Islet precursor cell (in vitro differentiated cells): ENCODE measurements at regions not wholly inside any gene's neighbourhood (a gene's known extent, or its start where the extent isn't known, plus 50 kb on each side); places are given as distances from the start of the nearest gene placed in this dataset.

Source experiments
- DNase-seq: peaks from one replicate; pipeline ENCODE4 v3.0.0-alpha.2; 2018

DNA sequence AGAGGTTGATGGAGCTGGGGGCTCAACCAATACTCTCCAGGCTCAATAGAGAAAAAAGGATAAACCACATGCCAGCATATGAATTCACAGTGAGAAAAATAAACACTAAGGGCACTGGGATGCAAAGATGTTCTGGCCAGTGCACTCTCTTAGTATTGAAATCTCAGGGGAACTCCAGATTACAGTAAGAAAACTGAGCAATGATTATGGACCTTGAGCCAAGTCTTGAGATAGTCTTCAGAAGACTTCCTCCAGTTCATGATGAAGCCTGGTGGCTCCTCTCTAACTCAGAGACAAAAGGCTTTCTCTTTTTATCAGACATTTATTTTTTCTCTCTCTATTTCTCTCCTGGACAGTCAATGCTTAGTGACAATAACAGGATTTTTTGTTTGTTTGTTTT, 139.8 kb upstream of the SPEF2 start:
- no peak for DNase-seq

DNA sequence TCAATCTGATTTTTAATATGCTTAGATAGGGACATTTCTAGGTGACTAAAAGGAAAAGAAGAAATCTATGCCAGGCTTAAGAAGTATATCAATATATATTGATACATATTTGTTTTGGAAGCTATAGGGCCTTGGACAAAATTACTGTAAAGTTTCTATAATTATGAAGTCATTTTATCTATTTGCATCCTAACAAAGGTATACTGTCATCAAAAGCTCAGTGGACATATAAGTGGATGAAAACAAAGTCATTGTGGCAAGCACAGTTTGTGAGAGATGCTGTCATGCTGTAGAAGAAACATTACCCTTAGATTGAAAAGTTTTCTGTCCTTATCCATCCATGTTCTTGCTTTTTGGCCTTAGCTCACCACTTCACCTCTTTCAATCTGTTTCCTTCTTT, 140.3 kb upstream of the SPEF2 start:
- no peak for DNase-seq

DNA sequence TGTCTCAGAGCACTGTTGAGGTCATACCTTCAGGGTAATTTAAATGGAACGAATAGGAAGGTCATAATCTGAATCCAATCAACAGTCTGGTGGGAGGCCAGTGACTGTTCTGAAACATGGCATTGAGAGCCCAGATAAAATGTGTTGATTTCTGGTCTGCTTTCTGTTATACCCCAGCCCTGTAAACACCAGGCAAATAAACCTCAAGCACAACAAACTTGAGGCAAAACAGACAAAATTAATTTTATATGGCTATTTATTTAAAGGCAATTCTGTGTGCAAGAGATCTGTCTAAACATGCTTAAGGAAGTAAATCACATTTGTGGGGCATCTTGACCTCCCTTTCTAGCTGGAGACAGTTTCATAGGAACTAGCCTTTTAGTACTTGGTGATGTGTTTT, 140.9 kb upstream of the SPEF2 start:
- DNase-seq = no peak

DNA sequence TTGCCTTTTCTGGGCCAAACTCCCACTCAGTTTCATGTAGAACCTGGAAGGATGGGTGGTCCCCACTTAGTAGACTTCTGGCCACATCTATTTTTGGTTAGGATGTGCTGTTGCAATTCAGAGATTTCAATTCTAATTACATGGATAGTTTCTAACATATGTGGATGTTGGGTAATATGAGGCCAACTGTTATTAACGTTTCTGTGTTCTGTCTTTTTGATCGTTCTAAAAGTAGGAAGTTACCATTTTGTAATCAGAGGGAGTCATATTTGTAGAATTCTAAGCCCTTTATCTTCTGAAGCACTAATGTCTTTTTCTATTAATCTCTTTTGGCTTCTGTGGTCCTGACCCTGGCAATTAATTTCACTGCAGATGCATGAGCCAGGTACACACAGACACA, 141.6 kb upstream of the SPEF2 start:
- DNase-seq = no peak

DNA sequence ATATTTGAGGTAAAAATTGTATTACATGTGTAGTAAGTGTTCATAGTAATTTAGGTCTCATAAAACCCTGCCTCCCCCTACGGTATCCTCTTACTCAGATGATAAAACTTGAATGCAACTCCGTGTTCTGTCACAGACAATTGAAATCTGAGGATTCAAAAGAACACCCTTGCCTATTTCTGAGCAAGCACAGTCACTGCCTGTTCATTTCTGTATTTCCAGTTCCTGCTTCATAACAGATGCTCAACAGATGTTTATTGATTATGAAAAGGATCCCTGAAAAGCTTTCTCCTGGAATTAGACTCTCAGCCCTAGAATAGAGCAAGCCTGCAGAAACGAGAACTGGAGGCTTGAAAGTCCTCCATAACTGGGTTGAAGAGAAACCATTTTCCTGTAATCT, 144.1 kb upstream of the SPEF2 start:
- DNase-seq = no peak

DNA sequence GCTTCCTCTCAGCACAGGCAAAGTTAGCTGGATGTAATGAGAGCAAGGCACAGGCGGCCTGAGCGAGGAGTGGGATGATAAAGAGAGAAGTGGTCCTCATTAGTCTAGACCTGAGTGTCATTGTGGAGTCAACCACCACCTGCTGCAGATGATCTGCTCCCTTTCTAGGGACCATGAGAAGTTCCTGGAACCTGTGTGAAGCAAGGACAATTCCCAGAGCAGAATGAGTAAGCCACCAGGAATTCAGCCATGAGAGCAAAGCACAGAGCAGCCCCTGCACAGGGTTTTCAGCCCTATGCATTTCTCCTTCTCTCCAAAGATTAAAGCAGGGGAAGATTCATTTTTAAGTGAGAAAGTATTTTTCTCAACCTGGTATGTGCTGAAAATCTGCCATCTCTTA, 146.8 kb upstream of the SPEF2 start:
- peak; percentile 80 for DNase-seq

DNA sequence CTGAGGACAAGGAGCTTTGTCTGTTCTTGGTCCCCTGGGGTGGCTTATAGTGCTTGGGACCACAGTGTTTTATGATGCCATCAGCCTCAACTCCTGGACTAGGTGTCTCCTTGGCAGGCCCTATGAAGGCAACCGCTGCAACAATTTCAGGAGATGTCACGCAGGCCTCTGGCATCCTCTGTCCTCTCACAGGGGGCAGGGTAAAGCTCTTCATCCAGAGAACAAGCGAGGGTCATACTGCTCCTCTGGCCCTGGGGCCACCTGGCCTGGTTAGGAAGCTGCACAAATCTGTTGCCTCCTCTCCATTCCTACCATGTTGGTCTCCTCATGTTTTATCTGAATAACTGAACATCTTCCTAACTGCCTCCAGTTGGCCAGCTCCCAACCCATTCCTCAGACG, 148.9 kb upstream of the SPEF2 start:
- DNase-seq = no peak

DNA sequence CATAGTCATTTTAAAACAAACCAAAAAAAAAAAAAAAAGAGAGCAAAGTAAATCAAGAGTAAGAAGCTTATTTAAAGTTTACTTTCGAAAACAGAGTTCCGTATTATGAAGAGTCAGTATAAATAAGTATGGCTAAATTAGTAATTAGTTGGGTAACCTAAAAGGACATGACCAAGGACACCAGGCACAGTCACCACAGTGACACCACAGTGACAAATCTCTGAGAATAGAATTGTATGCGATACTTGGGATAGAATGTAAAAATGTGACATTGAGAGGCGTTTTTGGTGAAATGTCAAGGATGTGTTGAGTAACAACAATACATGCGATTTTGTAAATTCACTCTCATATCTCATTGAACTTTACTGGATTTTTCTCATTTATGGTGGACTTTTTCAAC, 150.9 kb upstream of the SPEF2 start:
- no peak for DNase-seq

DNA sequence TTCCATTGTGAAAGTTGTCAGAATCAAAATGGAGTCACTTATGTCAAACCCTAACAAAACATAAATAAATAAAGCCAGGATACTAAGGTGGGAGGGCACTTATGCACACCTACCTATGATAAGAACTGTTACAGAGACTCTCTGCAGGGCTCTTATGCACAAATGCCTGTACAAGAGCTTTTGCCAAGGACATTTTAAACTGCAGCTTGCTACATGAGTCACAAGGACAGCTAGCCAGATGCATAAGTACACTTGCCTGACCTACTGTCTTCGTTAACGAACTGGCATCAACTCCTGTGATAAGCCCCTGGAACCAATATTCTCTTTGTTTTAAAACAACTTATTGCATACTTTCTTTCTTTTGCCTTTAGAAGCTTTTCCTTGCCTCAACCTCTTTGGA, 152.9 kb upstream of the SPEF2 start:
- no peak for DNase-seq

DNA sequence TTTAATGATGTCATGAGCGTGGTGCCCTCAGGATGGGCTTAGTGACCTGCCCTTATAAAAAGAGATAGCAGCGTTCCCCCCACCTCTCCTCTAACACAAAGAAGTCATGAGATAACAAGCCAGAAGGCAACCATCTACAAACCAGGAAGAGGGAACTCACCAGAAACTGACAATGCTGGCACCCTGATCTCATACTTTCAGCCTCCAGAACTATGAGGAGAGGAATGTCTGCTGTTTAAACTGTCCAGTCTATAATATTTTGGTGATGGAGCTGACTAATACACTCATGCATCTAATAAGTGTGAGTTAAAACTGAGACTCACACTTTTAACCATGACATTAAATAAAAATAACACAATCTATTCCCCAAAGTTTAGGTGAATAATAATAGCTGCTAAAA, 156.1 kb upstream of the SPEF2 start:
- DNase-seq = no peak

DNA sequence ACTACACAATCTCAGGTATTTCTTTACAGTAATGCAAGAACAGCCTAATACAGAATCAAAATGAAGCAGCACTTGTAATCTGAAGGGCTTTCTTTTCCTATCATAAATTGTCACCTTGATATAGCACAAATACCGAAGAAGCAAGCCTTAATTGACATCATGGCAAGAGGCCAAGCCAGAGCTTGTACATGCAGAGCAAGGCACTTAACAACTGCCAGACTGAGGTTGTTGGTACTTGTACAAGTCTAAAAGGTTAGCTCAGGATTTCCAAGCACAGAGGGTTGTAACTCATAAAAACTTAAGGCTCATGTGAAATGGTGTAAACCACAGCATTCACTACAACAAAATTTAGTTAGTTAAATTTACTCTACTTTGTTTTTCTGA, 158.8 kb upstream of the SPEF2 start:
- no peak for DNase-seq

DNA sequence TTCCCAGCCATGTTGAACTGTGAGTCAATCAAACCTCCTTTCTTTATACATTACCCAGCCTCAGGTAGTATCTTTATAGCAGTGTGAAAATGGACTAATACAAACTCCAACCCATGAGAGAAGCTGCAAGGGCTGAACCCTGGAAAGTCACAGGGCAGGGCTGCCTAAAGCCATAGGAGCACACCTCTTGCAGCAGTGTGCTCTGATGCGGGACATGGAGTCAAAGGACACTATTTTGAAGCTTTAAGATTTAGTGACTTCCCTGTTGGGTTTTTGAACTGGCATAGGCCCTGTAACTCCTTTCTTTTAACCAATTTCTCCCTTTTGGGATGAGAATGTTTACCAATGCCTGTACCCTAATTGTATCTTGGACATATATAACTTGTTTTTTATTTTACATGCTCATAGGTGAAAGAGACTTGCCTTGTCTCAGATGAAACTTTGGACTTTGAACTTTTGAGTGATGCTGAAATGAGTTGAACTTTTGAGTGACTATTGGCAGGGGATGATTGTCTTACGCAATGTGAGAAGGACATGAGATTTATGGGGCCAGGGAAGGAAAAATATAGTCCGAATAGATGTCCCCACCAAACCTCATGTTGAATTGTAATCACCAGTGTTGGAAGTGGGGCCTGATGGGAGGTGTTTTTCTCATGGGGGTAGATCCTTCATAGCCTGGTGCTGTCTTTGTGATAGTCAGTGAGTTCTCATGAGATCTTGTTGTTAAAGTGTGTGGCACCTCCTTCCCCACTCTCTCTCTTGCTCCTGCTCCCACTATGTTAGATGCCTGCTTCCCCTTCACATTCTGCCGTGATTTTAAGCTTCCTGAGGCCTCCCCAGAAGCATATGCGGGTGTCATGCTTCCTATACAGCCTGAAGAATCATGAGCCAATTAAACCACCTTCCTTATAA, 159.5 kb upstream of the SPEF2 start:
- no peak for DNase-seq

DNA sequence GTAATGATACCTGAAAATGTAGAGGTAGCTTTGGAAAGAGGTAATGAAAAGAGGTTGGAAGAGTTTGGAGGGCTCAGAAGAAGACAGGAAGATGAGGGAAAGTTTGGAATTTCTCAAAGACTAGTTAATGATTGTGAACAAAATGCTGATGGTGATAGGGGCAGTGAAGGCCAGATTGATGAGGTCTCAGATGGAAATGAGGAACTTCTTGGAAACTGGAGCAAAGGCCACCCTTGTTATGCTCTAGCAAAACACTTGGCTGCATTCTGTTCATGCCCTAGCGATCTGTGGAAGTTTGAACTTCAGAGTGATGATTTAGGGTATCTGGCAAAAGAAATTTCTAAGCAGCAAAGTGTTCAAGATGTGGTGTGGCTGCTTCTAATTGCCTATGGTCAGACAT, 161.2 kb upstream of the SPEF2 start:
- DNase-seq = no peak

DNA sequence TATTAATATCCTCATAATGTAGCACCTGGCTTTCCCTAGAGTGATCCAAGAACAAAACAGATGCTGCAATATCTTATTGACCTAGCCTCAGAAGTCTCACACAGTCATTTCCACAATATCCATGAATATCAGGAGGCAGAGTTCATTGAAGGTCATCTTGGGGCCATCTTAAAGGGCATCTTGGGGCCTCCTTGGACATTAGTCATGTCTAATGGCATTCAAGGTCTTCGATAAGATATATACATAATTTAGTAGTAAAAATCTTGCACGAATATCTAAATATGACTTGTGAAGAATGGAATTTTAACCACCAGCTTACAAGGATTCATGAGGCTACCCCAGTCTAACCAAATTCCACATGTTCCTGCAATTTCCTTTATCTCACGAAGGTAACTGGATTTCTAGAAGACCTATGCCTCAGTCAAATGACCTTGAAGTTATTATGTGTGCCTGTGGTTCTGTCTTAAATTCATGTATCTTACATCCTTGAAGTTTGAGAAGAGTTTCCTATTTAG, 163.6 kb upstream of the SPEF2 start:
- no peak for DNase-seq

DNA sequence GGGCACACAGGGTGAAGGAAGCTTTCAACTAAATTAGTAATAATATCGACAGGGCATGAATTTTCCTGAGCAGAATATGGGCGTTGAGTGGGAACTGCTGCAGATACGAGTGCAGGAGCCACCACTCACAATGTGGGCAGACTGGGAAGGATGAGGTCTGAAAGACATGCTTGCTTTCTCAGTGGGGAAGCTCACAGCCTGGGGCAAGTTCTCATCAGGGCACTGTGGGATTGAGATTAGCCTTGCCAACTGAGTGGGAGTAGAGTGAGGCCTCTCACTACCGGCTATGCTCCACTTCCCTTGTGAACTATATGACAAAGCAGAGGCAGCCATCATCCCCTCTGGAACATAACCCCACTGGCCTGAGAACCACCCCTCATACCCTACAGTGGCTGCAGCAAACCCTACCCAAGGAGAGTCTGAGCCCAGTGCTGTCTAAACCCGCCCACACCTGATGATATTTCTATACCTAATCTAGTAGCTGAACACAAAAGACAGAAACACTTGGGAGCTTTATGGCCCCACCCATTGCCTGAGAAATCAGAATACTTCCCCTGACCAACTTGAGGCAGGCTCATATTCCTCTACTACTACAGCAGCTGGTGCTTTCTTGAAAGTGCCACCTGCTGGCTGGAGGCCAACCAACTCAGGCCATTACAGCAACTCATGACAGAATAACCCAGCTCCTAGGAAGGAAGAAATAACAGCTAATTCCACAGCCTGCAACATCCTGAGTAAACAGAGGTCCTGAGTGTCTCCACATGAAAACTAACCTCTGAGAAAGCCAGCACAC, 173.7 kb upstream of the SPEF2 start:
- DNase-seq = no peak

DNA sequence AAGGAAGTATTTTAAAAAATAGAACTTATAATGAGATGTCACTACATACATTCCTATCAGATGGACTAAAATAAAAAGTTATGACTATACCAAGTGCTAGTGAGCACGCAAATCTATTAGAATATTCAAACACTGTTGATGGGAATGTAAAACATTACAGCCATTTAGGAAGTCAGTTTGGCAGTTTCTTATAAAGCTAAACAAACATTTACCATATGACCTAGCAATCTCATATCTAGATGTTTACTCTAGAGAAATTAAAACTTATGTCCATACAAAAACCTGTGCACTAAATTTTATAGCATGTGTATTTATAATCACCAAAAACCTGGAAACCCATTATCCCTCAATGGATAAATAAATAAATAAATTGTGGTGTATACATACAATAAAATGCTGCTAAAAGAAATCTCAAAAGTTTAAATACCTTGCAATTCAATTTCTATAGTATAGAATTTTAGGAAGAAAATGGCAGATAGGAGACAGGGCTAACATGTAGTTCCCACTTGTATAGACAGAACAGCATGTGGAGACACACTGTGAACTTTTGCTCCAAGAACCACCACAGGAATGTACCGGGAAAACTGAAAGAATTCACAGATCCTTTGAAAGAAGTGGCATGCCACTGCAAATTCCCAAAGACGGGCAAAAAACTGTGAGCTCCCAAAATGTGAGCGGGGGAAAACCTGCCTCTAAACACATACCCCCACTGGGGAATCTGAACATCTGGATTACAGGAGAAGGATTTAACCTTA, 174.6 kb upstream of the SPEF2 start:
- DNase-seq = no peak

DNA sequence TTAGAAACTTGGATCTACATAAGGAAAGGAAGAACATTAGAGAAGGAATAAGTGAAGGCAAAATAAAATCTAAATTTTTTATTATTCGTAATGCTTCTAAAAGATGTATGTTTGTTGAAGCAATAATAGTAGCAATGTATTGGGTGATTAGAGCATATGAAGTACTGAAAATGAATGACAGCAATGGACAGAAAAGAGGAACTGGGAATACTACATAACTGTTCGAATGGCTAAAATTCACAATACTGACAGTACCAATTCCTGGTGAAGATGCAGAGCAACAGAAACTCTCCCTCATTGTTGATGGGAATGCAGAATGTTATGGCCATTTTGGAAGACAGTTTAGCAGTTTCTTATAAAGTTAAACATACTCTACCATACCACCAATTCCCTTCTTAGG, 177.3 kb upstream of the SPEF2 start:
- DNase-seq = no peak

DNA sequence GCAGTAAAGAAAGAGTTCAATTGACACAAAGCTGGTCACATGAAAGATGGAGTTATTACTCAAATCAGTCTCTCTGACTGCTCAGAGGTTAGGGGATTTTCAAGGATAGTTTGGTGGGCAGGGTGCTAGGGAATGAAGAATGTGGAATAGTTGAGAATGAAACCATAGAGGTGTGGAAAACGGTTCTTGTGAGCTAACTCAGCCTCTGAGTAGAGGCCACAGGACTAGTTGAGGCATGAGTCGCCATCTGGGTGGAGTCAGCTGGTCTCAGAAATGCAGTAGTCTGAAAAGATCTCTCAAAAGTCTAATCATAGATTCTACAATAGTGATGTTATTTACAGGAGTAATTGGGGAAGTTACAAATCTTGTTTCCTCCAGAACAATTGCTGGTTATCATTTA, 178.9 kb upstream of the SPEF2 start:
- DNase-seq = no peak

DNA sequence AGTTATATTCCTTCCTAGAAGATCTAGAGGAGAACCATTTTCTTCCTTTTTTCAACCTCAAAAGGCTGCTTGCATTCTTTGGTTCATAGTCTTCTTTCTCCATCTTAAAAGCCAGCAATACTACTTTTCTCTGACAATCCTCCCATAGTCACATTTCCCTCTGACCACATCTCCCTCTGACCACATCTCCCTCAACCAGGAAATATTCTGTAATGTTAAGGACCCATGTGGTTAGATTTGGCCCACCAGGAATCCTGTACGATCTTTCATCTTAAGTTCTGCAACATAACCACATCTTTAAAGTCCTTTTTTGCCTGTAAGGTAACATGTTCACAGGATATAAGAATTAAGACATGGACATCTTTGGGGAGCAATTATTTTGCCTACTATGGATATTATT, 179.4 kb upstream of the SPEF2 start:
- no peak for DNase-seq

DNA sequence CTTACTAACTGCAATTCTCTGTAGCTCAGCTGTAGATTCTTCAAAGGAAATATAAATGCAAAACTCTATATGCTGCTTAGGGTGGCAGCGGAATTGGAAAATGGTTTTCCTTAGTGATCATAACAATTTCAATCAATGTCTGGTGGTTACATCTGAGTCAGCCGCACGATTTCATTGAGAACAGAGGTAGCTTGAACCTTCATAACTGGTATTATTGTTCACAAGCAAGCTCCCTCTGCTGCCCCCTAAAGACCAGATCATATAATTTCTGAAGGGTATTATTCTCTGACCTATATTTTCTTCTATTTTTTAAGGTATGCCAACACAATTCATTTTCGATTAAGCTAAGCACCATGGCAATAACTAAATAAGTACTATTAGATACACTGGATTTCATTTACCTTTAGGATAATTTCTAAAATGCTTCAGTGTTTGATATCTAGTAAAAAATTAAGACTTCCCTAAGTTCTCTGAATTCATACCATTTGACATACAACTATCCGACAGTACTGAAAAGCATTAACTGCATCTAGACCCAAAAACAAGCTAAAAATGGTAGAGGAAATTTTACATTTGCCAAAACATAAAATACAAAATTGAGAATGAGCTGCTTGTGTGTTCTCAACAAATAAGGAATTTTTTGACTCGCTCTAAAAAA, 181.1 kb upstream of the SPEF2 start:
- no peak for DNase-seq

DNA sequence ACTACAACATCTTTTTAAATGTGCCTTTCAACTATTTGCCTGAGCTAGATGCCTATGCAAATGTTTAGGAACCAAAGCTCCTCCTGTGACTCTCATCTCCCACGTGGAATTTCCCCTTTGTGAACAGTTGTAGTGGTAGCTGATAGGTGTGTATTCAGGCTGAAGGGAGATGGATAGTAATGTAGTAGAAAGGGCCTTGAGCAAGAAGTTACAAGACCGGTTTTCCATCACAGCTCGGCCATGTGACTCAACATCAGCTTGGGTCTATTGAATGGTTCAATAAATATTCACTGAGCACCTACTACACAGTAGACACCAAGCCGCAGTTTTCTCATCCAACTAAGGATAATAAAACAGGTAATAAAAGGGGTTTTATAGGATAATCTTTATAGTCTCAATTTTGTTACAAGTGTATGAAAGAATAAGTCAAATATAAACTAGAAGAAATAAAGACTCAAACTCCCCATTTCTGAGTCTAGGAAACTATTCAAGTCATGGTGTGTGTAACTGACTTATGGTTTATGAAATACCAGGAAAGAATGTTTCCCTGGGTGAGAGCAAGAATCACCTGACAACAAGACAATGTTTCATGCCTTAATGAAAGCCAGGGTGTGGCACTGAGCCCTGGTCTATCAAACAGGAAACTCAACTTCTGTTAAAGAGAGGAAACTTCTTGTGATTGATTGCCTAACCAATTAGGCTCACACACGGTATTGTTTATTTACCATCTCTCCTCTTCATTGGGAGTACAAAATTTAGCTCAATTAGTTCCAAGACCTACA, 187.1 kb upstream of the SPEF2 start:
- DNase-seq = no peak

DNA sequence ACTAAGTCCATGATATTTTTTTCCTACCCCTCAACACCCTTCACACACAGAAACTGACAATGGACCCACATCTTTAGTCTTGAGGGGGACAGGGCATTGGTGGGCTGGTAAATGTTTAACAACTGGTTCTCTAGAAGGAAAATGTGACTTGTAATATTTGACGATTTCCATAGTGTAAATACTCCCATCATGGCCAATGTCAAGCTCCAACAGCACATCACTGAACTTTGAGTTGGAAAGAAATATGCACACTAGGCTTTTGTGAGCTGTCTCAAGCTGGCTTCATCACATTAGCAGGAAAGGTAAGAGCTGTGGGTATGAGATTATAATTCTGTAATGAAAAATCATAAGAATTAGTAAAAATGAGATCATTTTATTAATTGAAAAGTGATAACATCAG, 189.9 kb upstream of the PRLR start:
- DNase-seq = no peak
